ENCODE measurements at regions not wholly inside any gene's neighbourhood (a gene's known extent, or its start where the extent isn't known, plus 50 kb on each side); places are given as distances from the start of the nearest gene placed in this dataset.
"Not testable (repeated sequence)": the region's sequence is repeated elsewhere in the genome, so short reads cannot be mapped to it uniquely, and the experiment has no call there.

DNA sequence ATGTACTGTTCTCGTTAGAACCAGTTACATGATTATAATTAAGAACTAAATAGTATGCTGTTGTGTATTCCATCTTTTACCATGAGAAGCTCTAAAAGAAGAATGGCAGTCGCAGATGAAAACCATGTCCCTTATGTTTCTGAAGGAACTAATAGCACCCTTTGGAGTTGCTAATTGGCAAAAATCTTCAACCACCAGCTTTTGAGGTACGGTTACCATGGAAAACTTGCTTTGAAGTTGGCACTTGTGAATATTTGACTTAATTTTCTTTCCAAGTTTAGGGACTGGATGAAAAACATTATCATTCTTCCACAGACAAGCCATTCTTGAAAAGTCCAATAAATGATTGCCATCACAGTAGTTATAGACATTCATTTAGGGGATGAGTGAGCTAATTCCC lies 666.6 kb upstream of the ROBO1 start:
- no peak for DNase-seq

DNA sequence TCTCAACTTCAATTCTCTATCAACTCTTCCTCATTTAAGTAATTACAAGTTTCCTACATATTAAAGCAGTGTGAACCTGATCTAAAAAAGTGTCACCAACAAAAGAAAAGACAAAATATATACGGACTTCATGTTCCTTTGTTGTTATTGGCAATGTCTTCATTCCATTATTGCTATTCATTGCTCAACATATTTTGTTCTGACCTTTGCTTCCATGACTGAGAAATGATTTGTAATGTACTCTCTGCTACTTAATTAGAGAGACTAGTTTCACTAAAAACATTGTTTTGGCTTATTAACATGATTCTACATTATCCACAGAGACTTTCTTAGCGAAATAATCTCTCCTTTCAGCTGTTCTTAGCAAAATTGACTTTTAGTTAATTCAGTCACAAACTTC lies 657.2 kb upstream of the ROBO1 start:
- no peak for DNase-seq

DNA sequence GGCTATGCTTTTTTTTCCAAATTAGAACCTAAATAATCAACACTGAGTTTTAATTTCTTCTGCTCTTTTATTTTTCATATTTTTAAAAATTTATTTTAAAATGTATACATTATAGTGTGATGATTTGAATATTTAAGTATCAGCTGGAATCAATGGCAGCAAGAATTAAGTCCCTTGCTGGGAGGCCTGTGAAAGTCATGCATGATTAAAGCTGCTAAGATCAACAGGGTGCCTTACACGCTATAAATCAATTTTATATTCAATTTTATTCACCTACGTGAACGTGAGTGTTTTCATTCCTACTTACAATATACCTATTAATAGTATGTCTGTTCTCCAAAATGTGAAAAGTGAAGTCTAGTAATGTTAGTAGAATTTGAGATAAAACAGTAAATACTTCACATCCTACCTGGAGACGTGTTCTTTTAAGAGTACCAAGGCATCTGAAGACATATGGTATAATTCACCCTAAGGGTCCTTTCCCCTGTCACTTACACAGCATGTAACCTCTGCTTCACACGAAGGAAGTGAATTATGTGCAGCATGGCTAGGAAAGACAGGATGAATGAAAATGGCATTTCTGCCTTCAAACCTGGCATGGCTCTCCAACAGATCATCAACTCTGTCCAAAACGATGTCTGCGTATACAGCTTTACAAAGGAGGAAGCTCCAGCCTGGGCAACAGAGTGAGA lies 640.4 kb upstream of the ROBO1 start:
- no peak for DNase-seq

DNA sequence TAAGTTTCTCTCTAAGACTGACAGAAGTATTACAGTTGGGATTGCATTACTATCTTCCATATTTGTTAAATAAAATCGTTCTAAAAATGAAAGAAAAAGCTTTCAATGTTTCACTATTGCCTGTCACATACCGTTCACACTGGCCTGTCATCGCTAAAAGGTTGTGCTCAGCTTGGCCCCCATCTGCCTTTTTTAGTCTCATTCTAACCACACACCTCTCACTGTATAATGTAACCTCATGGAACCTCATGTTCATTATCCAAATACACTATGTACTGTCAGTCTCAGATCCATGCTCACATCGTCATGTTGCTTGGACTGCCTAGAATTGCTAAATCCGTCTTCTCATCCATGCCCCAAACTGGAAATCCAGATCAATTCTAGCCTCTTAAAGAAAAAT lies 637.8 kb upstream of the ROBO1 start:
- DNase-seq: no peak

DNA sequence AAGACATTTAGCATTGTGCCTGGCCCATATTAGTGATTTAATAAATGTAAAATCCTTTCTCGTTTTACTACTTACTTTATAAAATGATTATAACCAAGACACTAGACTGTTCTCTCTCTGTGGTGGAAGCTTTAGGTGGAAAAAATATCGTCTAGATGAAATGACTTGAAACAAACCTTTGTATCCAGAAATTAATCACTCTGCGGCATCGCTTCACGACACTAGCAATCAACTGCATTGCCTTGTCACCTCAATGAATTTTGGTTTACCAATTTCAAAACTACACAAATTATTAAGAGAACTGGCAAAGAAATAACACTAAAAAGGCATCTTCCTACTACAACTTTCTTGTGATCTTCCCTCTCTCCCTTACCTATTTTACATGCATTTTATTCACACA lies 627.2 kb upstream of the ROBO1 start:
- DNase-seq: no peak

DNA sequence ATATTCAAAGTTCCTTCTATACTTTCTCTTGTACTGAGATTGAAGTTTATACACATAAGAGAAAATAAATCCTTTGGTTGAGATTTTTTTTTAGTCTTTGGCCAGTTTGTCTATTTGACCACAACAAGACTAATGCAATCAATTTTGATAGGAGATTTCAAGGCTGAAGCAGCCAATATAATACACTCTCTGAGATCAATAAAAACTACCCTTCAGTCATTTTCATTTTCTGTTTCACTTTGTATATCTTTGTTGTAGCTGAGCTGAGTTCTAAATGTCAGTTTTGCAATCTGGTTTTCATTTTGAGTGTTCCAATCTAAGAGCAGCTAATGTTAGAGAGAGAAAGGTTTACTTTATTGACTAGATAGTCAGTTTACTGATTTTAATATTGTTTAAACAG lies 623.8 kb upstream of the ROBO1 start:
- DNase-seq: no peak

DNA sequence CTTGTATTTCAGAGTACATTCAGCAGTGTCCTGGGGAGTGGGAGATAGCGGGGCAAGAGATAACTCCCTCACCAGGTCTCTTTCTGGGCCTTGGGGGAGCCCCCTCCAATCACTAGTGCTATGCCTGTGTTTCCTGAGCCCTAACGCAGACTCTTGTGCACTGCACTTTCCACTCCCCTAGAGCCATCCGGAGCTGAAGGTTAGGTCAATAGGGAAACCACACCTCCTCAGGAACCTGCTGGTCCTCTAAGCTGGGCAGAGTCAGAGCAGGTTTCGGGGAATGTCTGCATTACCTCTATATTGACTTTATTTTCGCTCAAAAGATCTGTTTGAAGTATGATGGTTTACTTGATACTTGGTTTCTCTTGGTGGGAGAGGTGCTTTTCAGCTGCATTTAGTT lies 617.0 kb upstream of the ROBO1 start:
- no peak for DNase-seq

DNA sequence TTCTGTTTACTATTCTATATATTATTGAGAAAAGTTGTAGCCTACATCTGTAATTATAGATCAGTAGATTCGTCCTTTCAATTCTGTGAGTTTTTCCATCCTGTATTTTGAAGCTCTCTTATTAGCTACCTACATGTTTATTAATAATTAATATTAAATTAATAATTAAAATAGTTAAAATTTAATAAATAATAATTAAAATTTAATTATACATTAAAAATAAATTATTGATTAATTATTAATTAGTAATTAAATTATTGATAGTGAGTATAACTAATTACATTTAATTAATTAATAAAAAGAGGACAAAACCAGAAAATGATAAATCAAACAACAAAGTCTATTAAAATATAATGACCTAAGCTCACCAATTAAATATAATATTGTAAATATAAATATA lies 606.6 kb upstream of the ROBO1 start:
- no peak for DNase-seq

DNA sequence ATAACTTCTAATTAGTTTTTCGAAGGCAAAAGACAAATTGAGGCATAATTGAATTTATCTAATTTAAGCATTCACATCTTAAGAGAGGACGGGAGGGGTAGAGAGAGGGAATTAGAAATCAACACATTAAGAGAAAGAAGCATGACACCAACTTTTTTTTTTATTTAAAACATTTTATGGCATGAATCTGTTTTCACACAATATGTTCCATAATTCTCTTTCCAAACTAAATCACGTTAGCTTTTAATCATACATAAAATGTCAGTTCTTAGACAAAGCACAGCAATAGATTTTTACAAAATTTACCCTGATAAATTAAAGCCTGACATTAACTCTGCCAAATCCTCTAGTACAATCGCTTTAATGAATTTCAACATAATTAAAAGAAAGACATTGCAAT lies 600.8 kb upstream of the ROBO1 start:
- no peak for DNase-seq

DNA sequence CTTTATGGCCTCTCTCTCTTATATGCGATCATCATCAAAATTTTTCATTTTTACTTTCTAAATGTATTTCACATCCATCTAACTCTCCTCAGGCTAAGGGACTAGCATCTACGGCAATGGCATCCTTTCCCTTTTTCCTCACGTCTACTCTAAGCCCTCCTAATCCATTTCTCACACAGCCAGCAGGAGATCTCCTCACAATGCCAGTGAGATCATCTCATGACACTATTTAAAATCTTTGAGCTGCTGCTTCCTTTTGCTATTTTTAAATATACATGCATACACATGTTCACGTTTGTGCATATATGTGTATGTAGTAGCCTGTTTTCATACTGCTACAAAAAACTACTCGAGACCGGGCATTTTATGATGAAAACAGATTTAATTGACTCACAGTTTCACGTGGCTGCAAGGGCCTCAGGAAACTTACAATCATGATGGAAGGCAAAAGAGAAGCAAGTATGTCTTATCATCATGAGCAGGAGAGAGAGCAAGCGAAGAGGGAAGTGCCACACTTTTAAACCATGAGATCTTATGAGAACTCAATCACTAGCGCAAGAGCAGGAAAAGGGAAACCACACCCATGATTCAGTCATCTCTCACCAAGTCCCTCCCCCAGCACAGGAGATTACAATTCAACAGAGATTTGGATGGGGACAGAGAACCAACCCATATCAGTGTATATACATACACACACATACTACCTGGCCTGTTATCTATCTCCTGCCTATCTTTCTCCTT lies 599.2 kb upstream of the ROBO1 start:
- no peak for DNase-seq

DNA sequence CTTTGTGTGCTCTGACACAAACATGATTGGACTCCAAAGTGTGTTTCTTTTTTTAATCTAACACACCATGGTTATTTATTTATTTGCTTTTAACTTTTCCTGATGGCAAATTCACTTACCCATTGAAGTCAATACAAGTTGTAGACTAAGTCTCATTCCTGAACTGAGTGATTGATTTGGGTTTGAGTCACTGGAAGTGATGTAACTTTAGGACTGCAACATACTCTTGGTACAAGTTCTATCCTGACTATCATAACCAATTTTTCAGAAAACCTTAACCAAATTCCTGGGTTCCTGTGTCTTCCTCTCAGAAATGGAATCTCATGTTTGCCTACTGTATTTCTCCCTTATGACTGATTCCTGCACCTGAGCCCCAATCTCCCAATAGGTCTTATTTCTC lies 590.0 kb upstream of the ROBO1 start:
- no peak for DNase-seq

DNA sequence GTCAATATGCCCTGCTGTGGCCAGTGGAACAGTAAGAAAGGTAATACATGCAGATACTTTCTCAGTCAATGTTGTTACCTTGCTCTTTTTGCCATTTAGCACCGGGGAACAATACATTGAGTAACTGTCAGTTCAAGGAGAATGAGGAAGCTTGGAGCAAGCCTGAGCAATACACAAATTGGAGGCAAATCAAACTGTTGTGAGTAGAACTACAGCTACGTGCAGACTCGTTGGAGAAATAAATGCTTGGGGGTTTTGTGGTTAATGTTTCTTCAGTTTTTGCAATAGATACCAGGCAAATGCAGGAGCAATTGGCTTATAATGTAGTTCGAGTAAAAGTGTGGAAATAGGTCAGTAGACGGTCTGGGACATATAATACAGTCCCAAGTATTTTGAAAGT lies 587.3 kb upstream of the ROBO1 start:
- DNase-seq: no peak

DNA sequence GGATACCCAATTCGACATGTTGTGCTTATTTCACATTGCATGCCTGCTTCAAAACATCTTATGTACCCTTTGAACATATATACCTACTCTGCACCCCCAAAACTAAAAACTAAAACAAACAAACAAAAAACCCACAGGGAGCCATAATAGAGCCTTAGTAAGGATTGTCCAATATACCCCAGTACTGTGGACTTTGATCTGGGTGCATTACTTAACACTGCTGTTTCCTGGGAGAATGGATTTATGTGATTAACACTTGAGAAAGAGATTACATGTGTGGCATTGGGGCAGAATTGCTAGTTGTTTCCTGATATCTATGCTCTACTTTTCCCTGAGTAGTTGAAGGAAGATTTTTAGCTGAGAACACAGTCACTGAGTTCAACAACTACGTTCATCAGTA lies 583.4 kb upstream of the ROBO1 start:
- no peak for DNase-seq

DNA sequence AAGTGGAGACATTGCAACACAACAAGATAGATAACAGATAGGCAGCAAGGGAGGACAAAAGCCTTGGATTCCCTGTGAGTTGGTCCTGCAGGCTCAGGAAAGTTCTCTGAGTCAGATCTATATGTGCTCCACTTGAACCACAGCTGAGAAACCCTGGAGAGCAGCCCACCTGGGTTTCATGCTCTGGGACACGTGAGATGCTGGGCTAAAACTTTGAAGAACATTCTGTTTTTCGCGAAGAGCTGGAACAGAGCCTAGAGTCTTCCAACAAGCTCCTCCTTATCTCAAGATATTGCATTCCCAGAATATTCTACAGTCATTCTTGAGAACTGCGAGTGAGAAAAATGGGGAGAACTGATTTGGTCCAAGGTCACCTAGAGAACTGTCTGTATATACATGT lies 583.0 kb upstream of the ROBO1 start:
- DNase-seq: no peak

DNA sequence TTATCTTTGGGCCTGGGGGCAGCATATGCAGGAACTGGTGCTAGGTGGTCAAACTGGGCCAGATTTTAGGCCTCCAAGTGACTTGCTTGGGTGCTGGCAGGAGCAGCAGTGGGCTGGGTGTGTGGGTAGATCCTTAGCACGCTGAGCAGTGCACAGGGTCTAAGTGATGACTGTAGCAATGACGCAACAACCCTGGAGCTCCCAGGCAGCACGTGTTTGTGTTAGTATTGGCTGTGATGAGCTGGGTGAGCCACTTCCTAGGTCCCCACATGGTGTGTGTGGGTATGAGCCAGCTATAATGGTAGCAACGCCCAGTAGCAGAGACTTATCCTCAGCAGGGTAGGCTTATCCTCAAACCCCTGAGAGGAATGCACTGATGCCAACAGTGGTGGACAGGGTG lies 570.6 kb upstream of the ROBO1 start:
- no peak for DNase-seq

DNA sequence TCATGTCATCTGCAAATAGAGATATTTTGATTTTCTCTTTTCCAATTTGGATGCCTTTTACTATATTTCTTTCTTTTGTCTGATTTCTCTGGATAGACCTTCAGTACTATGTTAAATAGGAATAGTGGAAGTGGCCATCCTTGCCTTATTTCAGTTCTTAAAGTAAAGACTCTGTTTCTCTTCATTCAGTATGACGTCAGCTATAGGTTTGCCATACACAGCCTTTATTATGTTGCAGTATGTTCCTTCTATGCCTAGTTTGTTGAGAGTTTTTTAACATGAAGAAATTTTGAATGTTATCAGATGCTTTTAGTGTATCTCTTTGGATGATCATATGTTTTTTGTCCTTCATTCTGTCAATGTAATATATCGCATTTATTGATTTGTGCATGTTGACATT lies 566.7 kb upstream of the ROBO1 start:
- no peak for DNase-seq

DNA sequence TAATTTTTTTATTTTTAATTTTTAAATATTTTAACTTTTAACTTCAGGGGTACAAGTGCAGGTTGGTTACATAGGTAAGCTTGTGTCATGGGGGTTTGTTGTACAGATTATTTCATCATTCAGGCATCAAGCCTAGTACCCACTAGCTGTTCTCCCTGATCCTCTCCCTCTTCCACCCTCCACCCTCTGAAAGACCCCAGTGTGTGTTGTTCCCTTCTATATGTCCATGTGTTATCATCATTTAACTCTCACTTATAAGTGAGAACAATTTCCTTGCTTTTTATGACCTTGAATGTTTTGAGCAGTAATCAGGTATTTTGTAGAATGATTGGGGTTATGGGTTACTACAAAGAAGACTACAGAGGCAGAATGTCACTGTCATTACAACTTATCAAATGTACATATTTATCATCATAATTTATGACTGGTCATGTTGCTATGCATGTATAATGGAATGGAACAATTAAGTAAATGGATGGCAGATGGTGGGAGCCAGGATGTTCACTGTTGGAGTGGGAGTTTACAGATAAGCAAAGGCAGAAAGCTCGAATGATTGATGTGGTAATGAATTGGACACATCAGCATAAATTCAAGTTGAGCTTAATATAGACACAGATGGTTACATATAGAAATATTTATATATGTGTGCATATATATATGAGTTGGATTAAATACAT lies 563.8 kb upstream of the ROBO1 start:
- DNase-seq: no peak

DNA sequence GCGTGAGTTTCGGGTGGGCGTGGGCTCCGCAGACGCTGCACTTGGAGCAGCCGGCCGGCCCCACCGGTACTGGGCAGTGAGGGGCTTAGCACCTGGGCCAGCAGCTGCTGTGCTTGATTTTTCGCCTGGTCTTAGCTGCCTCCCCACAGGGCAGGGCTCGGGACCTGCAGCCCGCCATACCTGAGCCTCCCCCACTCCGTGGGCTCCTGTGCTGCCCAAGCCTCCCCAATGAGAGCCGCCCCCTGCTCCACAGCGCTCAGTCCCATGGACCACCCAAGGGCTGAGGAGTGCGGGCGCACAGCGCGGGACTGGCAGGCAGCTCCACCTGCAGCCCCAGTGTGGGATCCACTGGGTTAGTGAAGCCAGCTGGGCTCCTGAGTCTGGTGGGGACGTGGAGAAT lies 546.7 kb upstream of the ROBO1 start:
- DNase-seq: not testable (repeated sequence)

DNA sequence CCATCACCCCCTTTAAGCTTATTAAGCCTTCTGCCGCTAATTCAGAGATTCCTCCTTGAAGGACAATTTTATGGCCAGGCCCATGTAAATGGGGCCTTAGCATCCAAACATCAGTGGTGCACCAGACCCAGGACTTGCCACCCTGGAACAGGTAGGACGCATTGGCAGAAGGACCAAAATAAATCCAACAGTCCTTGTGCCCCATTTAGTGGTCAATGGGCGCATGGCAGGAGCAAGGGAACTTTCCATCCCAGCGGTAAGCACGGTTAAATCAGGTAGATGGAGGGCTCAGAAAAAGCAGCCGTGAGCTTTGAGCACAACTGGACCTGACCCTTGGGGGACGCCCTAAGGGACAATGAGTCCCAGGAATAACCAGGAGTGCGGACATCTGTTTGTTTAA lies 540.8 kb upstream of the ROBO1 start:
- DNase-seq: no peak

DNA sequence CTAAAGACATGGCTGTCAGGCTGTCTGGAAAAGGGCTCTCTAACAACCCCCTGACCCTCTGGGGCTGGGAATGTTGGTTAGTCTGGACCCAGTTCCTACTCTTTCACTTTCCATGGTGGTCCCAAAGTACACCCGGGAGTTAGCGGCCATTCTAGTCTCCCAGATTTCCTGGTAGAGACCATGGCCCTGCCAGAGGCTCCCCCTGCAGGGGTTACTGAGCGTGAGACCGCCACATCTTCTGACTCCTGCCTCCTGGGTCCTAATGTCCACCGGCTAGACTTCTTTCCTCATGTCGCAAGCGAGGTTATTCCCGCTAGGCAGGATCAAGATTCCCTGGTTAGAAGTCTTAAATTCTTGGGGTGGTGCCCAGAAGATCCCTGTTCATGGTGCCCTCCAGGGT lies 540.0 kb upstream of the ROBO1 start:
- no peak for DNase-seq

DNA sequence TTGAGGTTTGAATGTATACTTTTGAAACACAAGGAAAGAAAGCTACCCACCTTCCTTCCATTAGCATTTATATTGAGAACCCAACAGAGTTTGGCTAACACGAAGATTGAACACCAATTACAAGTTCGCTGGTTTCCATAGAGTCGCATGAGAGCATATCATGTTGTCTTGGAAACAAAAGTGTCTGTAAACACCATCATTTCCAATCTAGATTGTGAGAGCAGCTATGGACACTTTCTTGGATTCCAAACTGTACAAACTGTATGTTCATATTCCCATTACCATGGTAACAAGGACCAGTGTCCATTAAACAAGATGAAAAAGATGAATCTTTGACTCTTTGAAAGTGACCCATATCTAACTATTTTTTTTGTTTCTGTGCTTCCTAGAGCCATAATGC lies 529.9 kb upstream of the ROBO1 start:
- DNase-seq: peak; percentile 0

DNA sequence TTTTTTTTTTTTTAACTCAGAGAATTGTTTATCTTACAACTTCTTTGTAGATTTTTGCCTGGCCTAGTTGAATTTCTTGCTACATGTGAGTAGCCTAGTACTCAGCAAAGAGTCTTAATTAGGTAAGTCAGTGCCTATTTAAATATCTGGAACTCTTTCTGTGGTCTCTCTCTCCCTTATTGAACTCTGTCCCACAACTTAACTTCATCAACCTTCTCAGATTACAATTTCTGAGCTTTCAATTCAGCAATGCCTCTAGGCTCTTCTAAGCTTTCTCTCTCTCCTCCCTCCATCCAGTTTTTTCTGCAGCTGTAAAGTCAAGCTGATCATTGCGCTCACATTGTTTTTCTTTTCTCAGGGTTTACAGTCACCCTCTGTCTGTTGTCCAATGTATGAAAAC lies 517.6 kb upstream of the ROBO1 start:
- DNase-seq: no peak

DNA sequence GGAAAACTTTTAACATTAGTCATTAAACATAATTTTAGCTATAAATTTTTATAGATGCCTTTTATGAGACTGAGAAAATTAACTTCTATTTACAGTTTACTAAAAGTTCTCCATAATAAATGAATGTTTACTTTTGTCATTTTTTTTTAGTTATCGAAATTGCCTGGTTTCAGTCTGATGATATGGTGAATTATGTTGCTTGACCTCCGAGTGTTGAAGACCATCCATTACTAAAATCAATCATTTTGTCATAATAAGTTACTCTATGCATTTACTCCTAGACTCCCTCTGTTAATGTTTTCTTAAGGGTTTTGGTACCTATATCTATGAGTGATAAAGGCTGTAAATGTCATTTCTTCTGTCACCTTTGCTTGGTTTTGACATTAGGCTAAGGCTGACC lies 516.0 kb upstream of the ROBO1 start:
- no peak for DNase-seq

DNA sequence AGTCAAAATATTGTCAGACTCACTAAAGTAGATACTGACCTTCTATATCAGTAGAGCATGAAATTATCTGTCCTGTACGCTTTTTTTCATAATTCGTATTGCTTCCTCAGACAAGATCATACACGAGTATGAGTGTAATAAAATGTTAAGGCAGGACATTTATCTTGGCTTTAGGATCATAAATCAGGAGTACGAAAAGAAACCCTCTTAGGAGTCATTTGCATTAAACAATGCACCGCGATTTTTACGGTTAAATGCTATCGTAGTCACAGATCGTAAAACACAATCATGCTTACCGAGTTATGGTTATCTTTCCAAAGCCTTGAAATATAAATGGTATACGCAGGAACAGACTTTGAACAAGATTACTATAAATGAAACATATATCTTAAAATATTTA lies 510.3 kb upstream of the ROBO1 start:
- no peak for DNase-seq

DNA sequence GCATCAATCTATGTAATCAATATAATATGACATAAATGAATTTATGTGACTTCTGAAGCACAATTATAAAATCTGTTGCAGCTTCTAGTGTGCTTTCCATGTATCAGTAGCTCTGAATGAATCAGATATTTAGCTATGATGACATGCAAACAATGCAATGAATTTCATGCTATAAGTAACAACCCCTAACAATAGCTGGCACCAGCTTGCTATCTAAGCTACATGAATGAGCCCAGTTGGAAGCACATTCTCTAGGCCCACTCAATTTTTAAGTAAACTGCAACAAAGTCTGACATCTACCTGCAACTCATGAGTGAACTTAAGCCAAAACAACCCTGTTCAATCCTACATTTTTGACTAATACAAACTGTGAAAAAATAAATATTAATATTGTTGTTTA lies 507.3 kb upstream of the ROBO1 start:
- no peak for DNase-seq
